Esophagus muscularis mucosa (tissue), 4 donors: ENCODE measurements at regions not wholly inside any gene's neighbourhood (a gene's known extent, or its start where the extent isn't known, plus 50 kb on each side); places are given as distances from the start of the nearest gene placed in this dataset.

Experiments used
- DNase-seq: peaks from one replicate; pipeline ENCODE4 v3.0.0-alpha.2; 2017; ENCODE audit errors: extremely low spot score
- H3K27ac ChIP-seq, 4 donors: fragments of 200-600 bp; sonication (generic); replicated peaks in 1 of 4; 1 replicate in 3 of 4; 2 replicates in 1 of 4; pipeline ENCODE4 v1.5.1; 2016 to 2019; ENCODE audit warnings: mild to moderate bottlenecking in 1 of 4
- H3K27me3 ChIP-seq, 4 donors: fragments of 200-600 bp; sonication (generic); one replicate each; pipeline versions ENCODE4 v1.5.1 to v1.6.0; 2016 to 2019
- H3K36me3 ChIP-seq, 4 donors: fragments of 200-600 bp; sonication (generic); one replicate each; pipeline ENCODE4 v1.5.1; 2016 to 2019
- H3K4me1 ChIP-seq, 4 donors: fragments of 200-600 bp; sonication (generic); one replicate each; pipeline ENCODE4 v1.5.1; 2016 to 2019
- H3K4me3 ChIP-seq, 4 donors: fragments of 200-600 bp; sonication (generic); 1 replicate in 2 of 4; 2 replicates in 2 of 4; pipeline ENCODE4 v1.5.1; 2016 to 2019; ENCODE audit warnings: mild to moderate bottlenecking in 4 of 4, moderate library complexity in 1 of 4
- H3K9me3 ChIP-seq, 4 donors: fragments of 200-600 bp; sonication (generic); 1 replicate in 3 of 4; 2 replicates in 1 of 4; pipeline ENCODE4 v1.5.1; 2016 to 2019
- EP300 ChIP-seq: sonication (generic); formaldehyde crosslinking; IDR thresholded peaks from one replicate; pipeline ENCODE4 v1.6.1; 2017; ENCODE audit warnings: antibody characterized with exemption
- POLR2A ChIP-seq: fragments of 450-650 bp; IDR thresholded peaks from one replicate; pipeline ENCODE4 v1.6.1; 2017; ENCODE audit warnings: antibody characterized with exemption, moderate library complexity, mild to moderate bottlenecking, low read depth
- POLR2AphosphoS5 ChIP-seq, 2 donors: sonication (generic); formaldehyde crosslinking; IDR thresholded peaks; one replicate each; pipeline ENCODE4 v1.6.1; 2017; ENCODE audit warnings: antibody characterized with exemption in 2 of 2
- WGBS: methylation state at CpG from one replicate; pipeline ENCODE4 v1.1.5; 2018; 5-methylcytosine and 5-hydroxymethylcytosine counted together
- intact Hi-C: fragments of 100-400 bp; cut with DNase I; formaldehyde crosslinking; loops from one replicate; pipeline ENCODE4 v1.15.1; 2023
- TF ChIP-seq, protein P1 (sequence below), 3 experiments: fragments of 200-600 bp in 2 of 3; fragments of 450-650 bp in 1 of 3; sonication (generic) in 2 of 3; IDR thresholded peaks; one replicate each; pipeline ENCODE4 v1.5.1; 2017 to 2019; ENCODE audit warnings: antibody characterized with exemption in 3 of 3, mild to moderate bottlenecking in 2 of 3, moderate library complexity in 1 of 3

DNA sequence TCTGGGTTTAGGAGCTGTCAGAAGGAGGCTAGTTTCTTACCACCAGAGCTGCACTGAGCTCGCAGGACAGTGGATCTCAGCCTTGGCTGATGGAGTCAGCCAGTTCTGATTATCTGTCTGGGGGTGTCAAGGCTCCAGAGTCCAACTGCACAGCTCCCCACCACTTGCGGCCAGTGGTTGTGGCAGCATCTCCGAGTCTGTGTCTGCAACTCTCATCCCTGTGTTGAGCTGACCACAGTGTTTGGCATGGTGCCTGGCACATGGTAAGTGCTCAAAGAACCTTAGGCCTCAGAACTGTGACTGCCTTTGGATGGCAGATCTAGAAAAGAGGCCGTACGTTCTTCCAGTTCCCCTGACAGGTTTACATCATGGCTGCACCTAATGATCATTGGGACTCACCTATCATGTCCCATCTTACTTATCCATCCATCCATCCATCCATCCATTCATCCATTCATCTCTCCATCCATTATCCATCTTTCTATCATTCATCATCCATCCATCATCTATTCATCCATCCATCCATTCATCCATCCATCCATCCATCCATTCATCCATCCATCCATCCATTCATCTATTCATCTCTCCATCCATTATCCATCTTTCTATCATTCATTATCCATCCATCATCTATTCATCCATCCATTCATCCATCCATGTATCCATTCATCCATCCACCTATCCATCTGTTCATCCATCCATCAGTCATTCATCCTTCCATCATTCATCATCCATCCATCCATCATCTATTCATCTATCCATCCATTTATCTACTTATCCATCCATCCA, 114.5 kb downstream of the CRYAA start:
- H3K36me3 ChIP-seq, result no peaks in the 10 kb centered on the region
- H3K4me1 ChIP-seq, result peaks cover 0 to 4% (median 1%) of the 10 kb centered on the region in 4 donors
- no peak for DNase-seq
- TF ChIP-seq, protein P1, sequence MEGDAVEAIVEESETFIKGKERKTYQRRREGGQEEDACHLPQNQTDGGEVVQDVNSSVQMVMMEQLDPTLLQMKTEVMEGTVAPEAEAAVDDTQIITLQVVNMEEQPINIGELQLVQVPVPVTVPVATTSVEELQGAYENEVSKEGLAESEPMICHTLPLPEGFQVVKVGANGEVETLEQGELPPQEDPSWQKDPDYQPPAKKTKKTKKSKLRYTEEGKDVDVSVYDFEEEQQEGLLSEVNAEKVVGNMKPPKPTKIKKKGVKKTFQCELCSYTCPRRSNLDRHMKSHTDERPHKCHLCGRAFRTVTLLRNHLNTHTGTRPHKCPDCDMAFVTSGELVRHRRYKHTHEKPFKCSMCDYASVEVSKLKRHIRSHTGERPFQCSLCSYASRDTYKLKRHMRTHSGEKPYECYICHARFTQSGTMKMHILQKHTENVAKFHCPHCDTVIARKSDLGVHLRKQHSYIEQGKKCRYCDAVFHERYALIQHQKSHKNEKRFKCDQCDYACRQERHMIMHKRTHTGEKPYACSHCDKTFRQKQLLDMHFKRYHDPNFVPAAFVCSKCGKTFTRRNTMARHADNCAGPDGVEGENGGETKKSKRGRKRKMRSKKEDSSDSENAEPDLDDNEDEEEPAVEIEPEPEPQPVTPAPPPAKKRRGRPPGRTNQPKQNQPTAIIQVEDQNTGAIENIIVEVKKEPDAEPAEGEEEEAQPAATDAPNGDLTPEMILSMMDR (IDR thresholded peaks at IDR 0.05), result no peak
- no peak for TF ChIP-seq EP300
- no peak for TF ChIP-seq POLR2AphosphoS5 (IDR thresholded peaks at IDR 0.05)
- TF ChIP-seq POLR2A, result no peak
- no peak overlapping the region for H3K4me3 ChIP-seq
- H3K27ac ChIP-seq, result no peak overlapping the region
- no peaks in the 10 kb centered on the region for H3K9me3 ChIP-seq
- 89% methylated on average over 4 of the region's 5 CpGs for WGBS
- intact Hi-C loops, result no loop called here
- H3K27me3 ChIP-seq, result peaks cover 0 to 21% (median 0%) of the 10 kb centered on the region in 4 donors

DNA sequence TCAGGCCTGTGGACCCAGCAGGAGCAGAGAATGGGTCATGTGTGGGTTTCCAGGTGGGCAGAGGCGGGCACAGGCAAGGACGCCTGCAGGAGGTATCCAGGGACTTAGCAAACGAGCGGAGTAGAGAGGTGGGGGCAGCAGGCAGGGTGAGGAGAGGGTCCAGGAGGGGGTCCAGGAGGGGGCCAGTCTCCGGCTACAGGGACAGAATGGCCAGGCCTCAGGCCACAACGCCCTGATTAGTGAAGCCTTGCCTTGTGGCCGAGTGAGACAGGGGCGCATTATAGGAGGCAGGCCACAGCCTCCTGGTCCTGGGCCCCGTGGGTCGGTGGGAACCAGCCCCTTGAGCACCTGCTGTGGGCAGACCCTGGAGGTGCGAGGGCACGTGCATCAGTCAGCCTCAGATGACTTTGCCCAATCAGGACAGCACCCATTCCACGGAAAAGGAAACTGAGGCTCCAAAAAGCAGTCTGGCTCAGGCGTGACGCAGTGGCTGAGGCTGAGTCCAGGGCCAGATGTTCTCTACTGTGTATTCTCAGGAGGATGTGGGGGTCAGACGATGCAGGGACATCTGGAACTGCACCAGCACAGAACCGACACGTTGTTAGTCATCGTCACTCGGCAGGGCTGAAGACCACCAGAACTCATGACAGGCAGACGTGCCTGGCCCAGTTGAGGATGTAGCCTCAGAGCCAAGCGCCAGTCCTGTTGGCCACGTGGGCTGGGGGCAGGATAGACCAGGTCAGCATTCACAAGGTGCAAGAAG, 113.7 kb downstream of the CRYAA start:
- Histone ChIP-seq H3K4me1 (peaks cover 0 to 12% (median 9%) of the 10 kb centered on the region in 4 donors), H3K4me3 (no peak overlapping the region), H3K27ac (no peak overlapping the region), H3K9me3 (no peaks in the 10 kb centered on the region), H3K36me3 (no peaks in the 10 kb centered on the region), H3K27me3 (peaks cover 0 to 24% (median 0%) of the 10 kb centered on the region in 4 donors)
- no peak for TF ChIP-seq EP300
- no peak for TF ChIP-seq POLR2A
- no peak for TF ChIP-seq POLR2AphosphoS5 (IDR thresholded peaks at IDR 0.05)
- TF ChIP-seq, protein P1 (IDR thresholded peaks at IDR 0.05), result no peak
- 80% methylated on average over 22 of the region's 23 CpGs for WGBS
- DNase-seq, result no peak
- intact Hi-C loops, result no loop called here

DNA sequence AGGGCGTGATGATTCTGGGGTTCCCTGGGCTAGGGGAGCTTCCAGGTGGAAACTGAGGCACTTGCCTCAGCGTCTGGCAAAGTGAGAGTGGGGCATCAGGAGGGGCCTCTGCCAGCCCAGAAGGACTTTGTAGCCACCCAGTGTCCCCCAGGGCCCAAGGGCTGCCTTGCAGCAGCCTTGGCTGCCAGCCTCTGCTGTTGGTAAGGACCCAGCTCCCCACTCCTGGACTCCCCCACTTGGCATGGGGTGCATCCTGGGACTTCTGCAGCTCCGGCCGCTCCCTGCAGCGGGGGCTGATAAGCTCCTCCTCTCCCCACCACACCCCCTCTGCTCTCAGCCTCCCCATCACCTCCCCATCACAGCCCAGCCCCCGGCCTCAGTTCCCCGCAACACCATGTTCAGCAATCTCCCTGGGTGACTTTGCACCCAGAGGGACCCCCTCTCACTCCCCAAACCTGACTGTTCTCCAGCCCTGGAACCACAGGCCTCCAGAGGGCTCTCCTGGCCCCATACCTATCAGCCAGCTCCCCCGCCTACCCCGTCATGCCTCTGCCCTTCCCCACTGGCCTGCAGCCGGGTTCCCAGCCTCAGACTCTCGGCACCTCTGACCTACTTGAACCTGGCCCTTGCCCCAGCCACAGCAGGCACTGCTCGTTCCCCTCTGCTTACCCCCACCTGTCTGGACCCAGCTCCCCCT, 113.0 kb downstream of the CRYAA start:
- Histone ChIP-seq H3K4me1 (peaks cover 0 to 15% (median 10%) of the 10 kb centered on the region in 4 donors), H3K27ac (no peak overlapping the region), H3K4me3 (no peak overlapping the region), H3K9me3 (no peaks in the 10 kb centered on the region), H3K36me3 (no peaks in the 10 kb centered on the region), H3K27me3 (peaks cover 0 to 31% (median 0%) of the 10 kb centered on the region in 4 donors)
- TF ChIP-seq, protein P1 (IDR thresholded peaks at IDR 0.05), result no peak
- TF ChIP-seq POLR2AphosphoS5 (IDR thresholded peaks at IDR 0.05), result no peak
- no peak for TF ChIP-seq EP300
- TF ChIP-seq POLR2A, result no peak
- WGBS, result 88% methylated on average over 10 of the region's 12 CpGs
- DNase-seq, result no peak
- intact Hi-C loops, result no loop called here

DNA sequence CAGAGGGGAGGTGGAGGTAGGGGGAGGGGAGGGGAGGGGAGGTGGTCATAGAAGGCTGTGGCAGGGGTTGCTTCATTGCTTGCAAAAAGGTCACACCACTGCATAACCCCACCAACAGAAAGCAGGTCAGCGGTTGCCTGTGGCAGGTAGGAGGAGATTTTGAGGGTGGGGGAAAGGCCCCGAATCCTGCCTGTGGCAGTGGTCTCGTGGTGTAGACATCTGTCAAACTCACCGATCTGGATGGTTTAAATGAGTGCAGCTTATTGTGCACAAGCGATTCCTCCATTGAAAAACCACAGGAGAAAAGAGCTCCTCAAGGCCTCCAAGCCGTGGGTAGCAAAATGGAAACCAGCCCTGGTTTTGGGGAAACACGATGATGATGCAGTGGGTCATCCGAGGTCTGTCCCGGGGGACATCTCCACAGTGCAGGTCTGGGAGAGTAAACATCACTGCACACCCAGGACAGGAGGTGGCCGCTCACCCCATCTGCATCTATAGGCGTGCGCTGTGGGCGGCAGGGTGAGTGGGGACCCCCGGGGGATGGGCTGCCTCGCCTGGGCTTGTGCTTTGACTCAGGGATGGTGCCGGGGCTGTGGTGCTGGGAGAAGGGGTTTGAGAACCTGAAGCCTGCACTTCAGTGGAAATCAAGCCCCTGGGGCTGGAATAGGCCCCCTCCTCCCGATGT, 112.3 kb downstream of the CRYAA start:
- Histone ChIP-seq H3K27ac (no peak overlapping the region), H3K27me3 (peaks cover 0 to 38% (median 0%) of the 10 kb centered on the region in 4 donors), H3K4me1 (peaks cover 0 to 15% (median 10%) of the 10 kb centered on the region in 4 donors), H3K9me3 (no peaks in the 10 kb centered on the region), H3K4me3 (no peak overlapping the region), H3K36me3 (no peaks in the 10 kb centered on the region)
- 76% methylated on average over 15 of the region's 17 CpGs for WGBS
- no peak for DNase-seq
- TF ChIP-seq, protein P1 (IDR thresholded peaks at IDR 0.05), result no peak
- TF ChIP-seq EP300, result no peak
- TF ChIP-seq POLR2AphosphoS5 (IDR thresholded peaks at IDR 0.05), result no peak
- TF ChIP-seq POLR2A, result no peak
- intact Hi-C loops, result no loop called here
